22Rv1 (cell line): ENCODE measurements at regions not wholly inside any gene's neighbourhood (a gene's known extent, or its start where the extent isn't known, plus 50 kb on each side); places are given as distances from the start of the nearest gene placed in this dataset.

Experiments used
- CTCF ChIP-seq: fragments of 450-650 bp; IDR thresholded peaks from 2 replicates; pipeline ENCODE4 v1.5.1; 2017; ENCODE audit warnings: mild to moderate bottlenecking
- ZFX ChIP-seq: fragments of 450-650 bp; IDR thresholded peaks from 2 replicates; pipeline ENCODE4 v1.6.1; 2017; ENCODE audit warnings: antibody characterized with exemption, borderline replicate concordance

GRCh38 chr5:105696440-105696839 is 1974.3 kb downstream of the EFNA5 start:
- TF ChIP-seq CTCF (no peak), ZFX (no peak)
